OCI-LY7 (cell line): ENCODE measurements at regions not wholly inside any gene's neighbourhood (a gene's known extent, or its start where the extent isn't known, plus 50 kb on each side); places are given as distances from the start of the nearest gene placed in this dataset.
A peak's percentile ranks its signal among the peaks of the same experiment; 100 is the strongest.

Experiments
- BruUV-seq: library from RNA; stranded (reverse); fragments of 400-500 nt; replicated peaks from 2 replicates; lab custom pipeline; 2021; lab: Mats Ljungman, UMichigan
- CTCF ChIA-PET: fragments of 300-600 bp; sonication (Branson Sonifier 250); formaldehyde crosslinking; loops from one replicate; lab custom pipeline; 2022; ENCODE audit warnings: antibody characterized with exemption; ENCODE audit not compliant: unreplicated experiment; lab: Charles Lee
- POLR2A ChIA-PET: fragments of 300-600 bp; sonication (Branson Sonifier 250); formaldehyde crosslinking; loops from one replicate; lab custom pipeline; 2022; ENCODE audit warnings: antibody characterized with exemption; lab: Charles Lee
- DNase-seq: peaks from one replicate; pipeline ENCODE4 v3.0.0-alpha.2; 2015; ENCODE audit warnings: low spot score
- H2AFZ ChIP-seq: fragments of 200-600 bp; sonication (generic), shearing (Covaris generic); 2 replicates; pipeline ENCODE4 v1.6.1; 2014; ENCODE audit warnings: mild to moderate bottlenecking, antibody characterized with exemption, low read length, moderate library complexity
- H3K27ac ChIP-seq: fragments of 200-600 bp; sonication (generic); 2 replicates; pipeline ENCODE4 v1.5.1; 2014; ENCODE audit warnings: mixed run types, low read depth, mild to moderate bottlenecking, moderate library complexity, low read length, inconsistent platforms; ENCODE audit not compliant: poor library complexity, severe bottlenecking
- H3K36me3 ChIP-seq: fragments of 200-600 bp; sonication (generic); 2 replicates; pipeline ENCODE4 v1.6.1; 2014; ENCODE audit warnings: mild to moderate bottlenecking, antibody characterized with exemption, low read length, moderate library complexity, mixed read lengths; ENCODE audit not compliant: insufficient read depth
- H3K4me1 ChIP-seq: fragments of 200-600 bp; sonication (generic); 2 replicates; pipeline ENCODE4 v1.5.1; 2014; ENCODE audit warnings: mild to moderate bottlenecking, low read length; ENCODE audit not compliant: insufficient read depth, poor library complexity, severe bottlenecking
- H3K4me2 ChIP-seq: fragments of 200-600 bp; sonication (generic); 2 replicates; pipeline ENCODE4 v1.6.1; 2014; ENCODE audit warnings: mild to moderate bottlenecking, low read length
- H3K4me3 ChIP-seq: fragments of 200-600 bp; sonication (generic); 2 replicates; pipeline ENCODE4 v1.5.1; 2014; ENCODE audit warnings: mild to moderate bottlenecking, low read depth, low read length; ENCODE audit not compliant: poor library complexity, severe bottlenecking
- H3K79me2 ChIP-seq: fragments of 200-600 bp; sonication (generic); 2 replicates; pipeline ENCODE4 v1.6.1; 2016; ENCODE audit warnings: low read depth, mild to moderate bottlenecking, low read length, moderate library complexity, mixed read lengths; ENCODE audit not compliant: insufficient read depth
- H3K9me2 ChIP-seq: fragments of 200-600 bp; sonication (generic); 2 replicates; pipeline ENCODE4 v1.6.1; 2016; ENCODE audit warnings: mild to moderate bottlenecking, low read length, mixed read lengths; ENCODE audit not compliant: insufficient read depth
- H3K9me3 ChIP-seq: fragments of 200-600 bp; sonication (generic); 2 replicates; pipeline ENCODE4 v1.6.1; 2014; ENCODE audit warnings: mild to moderate bottlenecking, mixed run types, low read length, mixed read lengths
- H4K20me1 ChIP-seq: fragments of 200-600 bp; sonication (generic); 2 replicates; pipeline ENCODE4 v1.6.1; 2014; ENCODE audit warnings: mild to moderate bottlenecking, antibody characterized with exemption, low read length, moderate library complexity, mixed read lengths; ENCODE audit not compliant: insufficient read depth
- EZH2phosphoT487 ChIP-seq: fragments of 200-600 bp; sonication (generic); IDR thresholded peaks from 2 replicates; pipeline ENCODE4 v1.6.1; 2018; ENCODE audit warnings: low read depth, borderline replicate concordance, mild to moderate bottlenecking, mixed run types, antibody characterized with exemption, low read length, moderate library complexity, mixed read lengths
- intact Hi-C: fragments of 100-400 bp; cut with micrococcal nuclease; formaldehyde crosslinking; loops from one replicate; pipeline ENCODE4 v1.10.0; 2022; ENCODE audit not compliant: unreplicated experiment
- TF ChIP-seq, protein P1 (sequence below): fragments of 200-600 bp; sonication (generic); conservative IDR thresholded peaks from 2 replicates; pipeline ENCODE4 v1.5.1; 2014; ENCODE audit warnings: mild to moderate bottlenecking, antibody characterized with exemption, low read length, moderate library complexity, mixed read lengths

DNA sequence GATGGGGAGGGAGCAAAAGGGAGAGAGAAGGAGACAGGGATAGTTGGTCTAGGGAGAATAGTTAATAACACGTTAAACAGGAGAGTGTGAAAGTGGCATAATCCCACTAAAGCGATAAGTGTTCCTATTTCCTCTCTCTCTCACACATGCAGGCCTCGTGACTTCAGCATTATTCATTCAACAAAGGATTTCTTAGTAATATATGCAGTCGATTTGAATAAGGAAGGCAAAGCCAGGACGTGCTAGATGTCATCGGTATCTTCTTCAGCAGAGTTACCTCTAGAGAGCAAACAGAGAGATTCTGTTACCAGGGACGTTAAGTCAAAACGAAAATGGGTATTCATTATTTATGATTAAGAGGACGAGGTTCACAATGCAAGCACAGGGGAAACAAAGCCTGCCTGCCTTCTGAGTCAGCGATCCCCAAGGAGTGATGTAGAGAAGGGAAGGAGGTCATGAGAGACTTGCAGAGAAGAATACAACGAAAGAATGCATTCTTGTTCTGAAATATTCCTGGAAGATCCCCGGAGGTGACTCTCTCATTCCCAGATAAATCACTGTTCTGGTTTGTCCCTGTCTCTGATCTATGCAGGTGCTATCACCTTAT lies 1048.4 kb downstream of the NLGN4X start:
- intact Hi-C loops, result no loop called here
- no peak for DNase-seq
- ChIA-PET CTCF (no interaction called here), POLR2A (interaction anchor here (0.7 kb wide), 1 partner anchor 1966 kb away, joined by 3 read pairs; no protein-coding TSS in a partner anchor)
- Histone ChIP-seq H3K4me2 (no peak overlapping the region), H3K79me2 (no peaks in the 10 kb centered on the region), H3K36me3 (no peaks in the 10 kb centered on the region), H4K20me1 (no peaks in the 10 kb centered on the region), H3K27ac (no peak overlapping the region), H3K9me3 (no peaks in the 10 kb centered on the region), H2AFZ (no peak overlapping the region), H3K4me3 (no peak overlapping the region), H3K4me1 (peaks cover 14% of the 10 kb centered on the region), H3K9me2 (no peaks in the 10 kb centered on the region)
- no TSS peak for BruUV-seq
- TF ChIP-seq, protein P1, sequence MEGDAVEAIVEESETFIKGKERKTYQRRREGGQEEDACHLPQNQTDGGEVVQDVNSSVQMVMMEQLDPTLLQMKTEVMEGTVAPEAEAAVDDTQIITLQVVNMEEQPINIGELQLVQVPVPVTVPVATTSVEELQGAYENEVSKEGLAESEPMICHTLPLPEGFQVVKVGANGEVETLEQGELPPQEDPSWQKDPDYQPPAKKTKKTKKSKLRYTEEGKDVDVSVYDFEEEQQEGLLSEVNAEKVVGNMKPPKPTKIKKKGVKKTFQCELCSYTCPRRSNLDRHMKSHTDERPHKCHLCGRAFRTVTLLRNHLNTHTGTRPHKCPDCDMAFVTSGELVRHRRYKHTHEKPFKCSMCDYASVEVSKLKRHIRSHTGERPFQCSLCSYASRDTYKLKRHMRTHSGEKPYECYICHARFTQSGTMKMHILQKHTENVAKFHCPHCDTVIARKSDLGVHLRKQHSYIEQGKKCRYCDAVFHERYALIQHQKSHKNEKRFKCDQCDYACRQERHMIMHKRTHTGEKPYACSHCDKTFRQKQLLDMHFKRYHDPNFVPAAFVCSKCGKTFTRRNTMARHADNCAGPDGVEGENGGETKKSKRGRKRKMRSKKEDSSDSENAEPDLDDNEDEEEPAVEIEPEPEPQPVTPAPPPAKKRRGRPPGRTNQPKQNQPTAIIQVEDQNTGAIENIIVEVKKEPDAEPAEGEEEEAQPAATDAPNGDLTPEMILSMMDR, result no peak
- no peak for TF ChIP-seq EZH2phosphoT487

DNA sequence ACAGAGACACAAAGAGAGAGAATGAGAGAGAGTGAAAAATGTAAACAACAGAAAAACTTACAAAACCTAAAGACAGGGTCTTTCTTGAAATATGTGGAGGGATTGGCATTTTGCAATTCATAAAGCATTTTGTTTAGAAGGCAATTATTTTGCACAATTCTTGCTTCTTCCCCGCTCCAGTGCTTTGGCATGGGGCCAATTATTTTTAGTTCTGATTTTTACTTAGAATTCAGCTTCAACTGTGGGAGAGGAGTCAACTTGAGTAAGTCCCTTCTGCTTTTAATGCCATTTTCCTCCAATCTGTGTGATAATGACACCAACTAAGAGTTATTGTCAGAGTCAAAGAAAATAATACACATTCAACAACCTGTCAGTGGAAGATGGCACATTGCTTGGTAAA lies 1051.9 kb downstream of the NLGN4X start:
- Histone ChIP-seq H3K27ac (no peak overlapping the region), H3K9me2 (no peaks in the 10 kb centered on the region), H3K4me3 (no peak overlapping the region), H3K36me3 (no peaks in the 10 kb centered on the region), H3K4me2 (0 out of 2 replicates have a peak overlapping the region, but pooled peaks have one; percentile 7), H3K4me1 (peaks cover 14% of the 10 kb centered on the region), H3K79me2 (no peaks in the 10 kb centered on the region), H3K9me3 (no peaks in the 10 kb centered on the region), H4K20me1 (no peaks in the 10 kb centered on the region), H2AFZ (peak overlapping the region; percentile 60; the same call in 1 of the 2 replicates)
- no TSS peak for BruUV-seq
- DNase-seq, result peak; percentile 21
- CTCF ChIA-PET, result no interaction called here
- intact Hi-C loops, result no loop called here
- POLR2A ChIA-PET, result interaction anchor here (0.6 kb wide), 1 partner anchor 9 kb away, joined by 3 read pairs; no protein-coding TSS in a partner anchor
- TF ChIP-seq, protein P1, result no peak
- no peak for TF ChIP-seq EZH2phosphoT487

DNA sequence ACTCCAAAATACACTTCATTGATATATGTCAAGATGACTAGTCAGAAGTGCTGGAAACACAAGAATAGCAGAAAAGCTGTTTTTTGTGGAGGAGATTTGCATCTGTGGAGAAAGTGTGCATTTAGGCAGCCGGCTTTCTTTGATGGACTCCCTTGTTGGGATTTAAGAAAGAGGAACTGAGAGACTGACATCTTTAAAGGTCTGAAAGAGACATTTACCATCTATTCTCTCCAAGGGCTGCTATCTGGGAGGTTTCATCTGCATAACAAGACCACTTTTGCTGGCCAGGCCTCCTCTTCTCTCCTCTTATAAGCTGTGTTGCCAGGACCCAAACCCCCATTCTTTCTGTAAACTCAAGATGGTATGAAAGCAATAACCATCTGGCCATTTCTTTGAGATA lies 1065.0 kb downstream of the NLGN4X start:
- no peaks in the 10 kb centered on the region for H4K20me1 ChIP-seq
- no peaks in the 10 kb centered on the region for H3K9me2 ChIP-seq
- H3K4me2 ChIP-seq, result peak overlapping the region; percentile 78
- H2AFZ ChIP-seq, result peak overlapping the region; percentile 53; the same call in 1 of the 2 replicates
- peak; percentile 84 for DNase-seq
- no peak for TF ChIP-seq EZH2phosphoT487
- TF ChIP-seq, protein P1, result no peak
- intact Hi-C loops, result loop anchor here (1.0 to 10.0 kb wide), 3 partner anchors 259 to 481 kb away; no protein-coding TSS in a partner anchor
- peak overlapping the region; percentile 50 for H3K4me3 ChIP-seq
- ChIA-PET CTCF (no interaction called here), POLR2A (interaction anchor here (0.6 to 1.4 kb wide), 3 partner anchors 33 to 410 kb away, joined by 3 read pairs; no protein-coding TSS in a partner anchor)
- no peaks in the 10 kb centered on the region; the same call in 1 of the 2 replicates for H3K9me3 ChIP-seq
- peaks cover 43% of the 10 kb centered on the region for H3K4me1 ChIP-seq
- BruUV-seq, result no TSS peak
- no peaks in the 10 kb centered on the region; the same call in 1 of the 2 replicates for H3K36me3 ChIP-seq
- H3K79me2 ChIP-seq, result no peaks in the 10 kb centered on the region
- peak overlapping the region; percentile 99 for H3K27ac ChIP-seq
